H9 (cell line): ENCODE measurements at regions not wholly inside any gene's neighbourhood (a gene's known extent, or its start where the extent isn't known, plus 50 kb on each side); places are given as distances from the start of the nearest gene placed in this dataset.

Experiments
- DNase-seq: peaks from one replicate; pipeline ENCODE4 v3.0.0-alpha.2; 2017
- H2AFZ ChIP-seq: one replicate; pipeline ENCODE4 v1.6.1; 2013; ENCODE audit warnings: mild to moderate bottlenecking, low read length, control low read depth, moderate library complexity
- H2AK5ac ChIP-seq: 2 replicates; pipeline ENCODE4 v1.6.1; 2013; ENCODE audit warnings: low read length, control low read depth, mixed read lengths; ENCODE audit not compliant: insufficient read length
- H2BK120ac ChIP-seq: one replicate; pipeline ENCODE4 v1.6.1; 2013; ENCODE audit warnings: low read depth, mild to moderate bottlenecking, low read length, control low read depth, inconsistent platforms; ENCODE audit not compliant: poor library complexity, severe bottlenecking
- H2BK12ac ChIP-seq: 2 replicates; pipeline ENCODE4 v1.6.1; 2013; ENCODE audit warnings: low read length, control low read depth, mixed read lengths, low read depth; ENCODE audit not compliant: insufficient read length
- H2BK15ac ChIP-seq: 2 replicates; pipeline ENCODE4 v1.6.1; 2013; ENCODE audit warnings: low read depth, low read length, control low read depth
- H2BK20ac ChIP-seq: one replicate; pipeline ENCODE4 v1.6.1; 2013; ENCODE audit warnings: low read depth, mild to moderate bottlenecking, low read length, control low read depth, inconsistent platforms; ENCODE audit not compliant: poor library complexity, severe bottlenecking
- H2BK5ac ChIP-seq: 2 replicates; pipeline ENCODE4 v1.6.1; 2013; ENCODE audit warnings: low read length, control low read depth, mixed read lengths; ENCODE audit not compliant: insufficient read length
- H3K14ac ChIP-seq: 2 replicates; pipeline ENCODE4 v1.6.1; 2013; ENCODE audit warnings: low read length, control low read depth; ENCODE audit not compliant: insufficient read depth
- H3K18ac ChIP-seq: 2 replicates; pipeline ENCODE4 v1.6.1; 2013; ENCODE audit warnings: low read depth, mild to moderate bottlenecking, mixed read lengths, low read length, control low read depth; ENCODE audit not compliant: insufficient read length
- H3K23ac ChIP-seq: 2 replicates; pipeline ENCODE4 v1.6.1; 2013; ENCODE audit warnings: low read length, control low read depth, mixed read lengths, low read depth; ENCODE audit not compliant: insufficient read length
- H3K23me2 ChIP-seq: 2 replicates; pipeline ENCODE4 v1.6.1; 2013; ENCODE audit warnings: low read depth, mild to moderate bottlenecking, mixed read lengths, low read length, control low read depth; ENCODE audit not compliant: insufficient read length, poor library complexity, severe bottlenecking
- H3K27ac ChIP-seq: 2 replicates; pipeline ENCODE4 v1.5.1; 2013; ENCODE audit warnings: low read length, control low read depth, mixed read lengths, low read depth; ENCODE audit not compliant: insufficient read length
- H3K27me3 ChIP-seq: 2 replicates; pipeline ENCODE4 v1.6.1; 2013; ENCODE audit warnings: low read length, control low read depth, inconsistent platforms; ENCODE audit not compliant: insufficient read depth
- H3K4ac ChIP-seq: 2 replicates; pipeline ENCODE4 v1.6.1; 2013; ENCODE audit warnings: low read depth, mild to moderate bottlenecking, control low read depth, inconsistent platforms, low read length, moderate library complexity
- H3K4me1 ChIP-seq: 2 replicates; pipeline ENCODE4 v1.6.1; 2013; ENCODE audit warnings: low read length, control low read depth, inconsistent platforms; ENCODE audit not compliant: insufficient read depth
- H3K4me2 ChIP-seq: 2 replicates; pipeline ENCODE4 v1.6.1; 2013; ENCODE audit warnings: low read length, control low read depth, mixed read lengths; ENCODE audit not compliant: insufficient read length, insufficient read depth
- H3K56ac ChIP-seq: 2 replicates; pipeline ENCODE4 v1.6.1; 2013; ENCODE audit warnings: low read depth, mild to moderate bottlenecking, mixed read lengths, low read length, control low read depth; ENCODE audit not compliant: insufficient read length
- H3K79me1 ChIP-seq: 2 replicates; pipeline ENCODE4 v1.6.1; 2013; ENCODE audit warnings: low read depth, mild to moderate bottlenecking, moderate library complexity, low read length, control low read depth, inconsistent platforms; ENCODE audit not compliant: insufficient read depth, poor library complexity, severe bottlenecking
- H3K79me2 ChIP-seq: 2 replicates; pipeline ENCODE4 v1.6.1; 2013; ENCODE audit warnings: low read length, control low read depth, inconsistent platforms; ENCODE audit not compliant: insufficient read depth
- H3K9ac ChIP-seq: 2 replicates; pipeline ENCODE4 v1.6.1; 2013; ENCODE audit warnings: low read length, control low read depth, mixed read lengths; ENCODE audit not compliant: insufficient read length; ENCODE audit errors: extremely low read depth
- H3K9me3 ChIP-seq: one replicate; pipeline ENCODE4 v1.6.1; 2013; ENCODE audit warnings: low read depth, low read length, inconsistent platforms; ENCODE audit not compliant: control insufficient read depth
- H3T11ph ChIP-seq: one replicate; pipeline ENCODE4 v1.6.1; 2013; ENCODE audit warnings: mild to moderate bottlenecking, low read length, control low read depth, inconsistent platforms
- H4K20me1 ChIP-seq: one replicate; pipeline ENCODE4 v1.6.1; 2013; ENCODE audit not compliant: control insufficient read depth, insufficient read length, insufficient read depth
- H4K5ac ChIP-seq: 2 replicates; pipeline ENCODE4 v1.6.1; 2013; ENCODE audit warnings: low read depth, mild to moderate bottlenecking, mixed read lengths, low read length, control low read depth; ENCODE audit not compliant: insufficient read length
- H4K8ac ChIP-seq: replicated peaks from 2 replicates; pipeline ENCODE4 v1.6.1; 2013; ENCODE audit warnings: low read length, control low read depth, mixed read lengths, low read depth; ENCODE audit not compliant: insufficient read length
- H4K91ac ChIP-seq: 2 replicates; pipeline ENCODE4 v1.6.1; 2013; ENCODE audit warnings: low read depth, mild to moderate bottlenecking, moderate library complexity, mixed read lengths, low read length, control low read depth; ENCODE audit not compliant: insufficient read length
- H3K27ac Mint-ChIP-seq, 3 experiments: 2 replicates in 2 of 3; 3 replicates in 1 of 3; pipeline ENCODE4 v1.8.0; 2020 to 2021; ENCODE audit warnings: mixed read lengths in 3 of 3, mild to moderate bottlenecking in 1 of 3, moderate library complexity in 1 of 3
- H3K27me3 Mint-ChIP-seq: 2 replicates; pipeline ENCODE4 v1.8.0; 2021; ENCODE audit warnings: low read depth, mild to moderate bottlenecking, moderate library complexity, mixed read lengths
- H3K36me3 Mint-ChIP-seq, 3 experiments: 2 replicates in 2 of 3; 3 replicates in 1 of 3; pipeline ENCODE4 v1.8.0; 2020 to 2021; ENCODE audit warnings: low read depth in 3 of 3, mixed read lengths in 3 of 3; ENCODE audit not compliant: insufficient read depth in 1 of 3
- H3K4me1 Mint-ChIP-seq, 2 experiments: 2 replicates each; pipeline ENCODE4 v1.8.0; 2020; ENCODE audit warnings: mixed read lengths in 2 of 2
- H3K4me3 Mint-ChIP-seq, 2 experiments: 2 replicates in 1 of 2; 3 replicates in 1 of 2; pipeline ENCODE4 v1.8.0; 2020 to 2021; ENCODE audit warnings: mild to moderate bottlenecking in 2 of 2, mixed read lengths in 2 of 2, moderate library complexity in 1 of 2
- H3K9me3 Mint-ChIP-seq, 2 experiments: 2 replicates in 1 of 2; 3 replicates in 1 of 2; pipeline ENCODE4 v1.8.0; 2020; ENCODE audit warnings: mild to moderate bottlenecking in 2 of 2, mixed read lengths in 2 of 2, moderate library complexity in 1 of 2
- CTCF ChIP-seq: fragments of 200-600 bp; sonication (generic); conservative IDR thresholded peaks from 3 replicates; pipeline ENCODE4 v1.8.0; 2021; ENCODE audit warnings: antibody characterized with exemption, mild to moderate bottlenecking
- whole genome bisulfite sequencing: extraction: QIAGEN DNeasy Blood & Tissue Kit; methylation state at CpG from one replicate; pipeline ENCODE4 v1.1.7; 2013; ENCODE audit warnings: missing lambda C conversion rate, low lambda C conversion rate, mixed read lengths; ENCODE audit not compliant: insufficient read length; ENCODE audit errors: extremely low coverage; 5-methylcytosine and 5-hydroxymethylcytosine counted together

- H3K27me3 Mint-ChIP-seq = no peaks in the 10 kb centered on the region
- H3K4me3 Mint-ChIP-seq = no peak overlapping the region
- H3K9me3 Mint-ChIP-seq = peaks cover 8 to 19% of the 10 kb centered on the region in 2 experiments
- Histone ChIP-seq H3K18ac (no peak overlapping the region), H3K27ac (no peak overlapping the region), H4K20me1 (no peaks in the 10 kb centered on the region), H3K23me2 (no peaks in the 10 kb centered on the region), H3K4me1 (no peaks in the 10 kb centered on the region), H2BK15ac (no peak overlapping the region), H4K8ac (no peak overlapping the region), H3K9me3 (no peaks in the 10 kb centered on the region), H3K56ac (no peak overlapping the region), H4K5ac (no peak overlapping the region), H3K9ac (no peak overlapping the region), H3K79me2 (no peaks in the 10 kb centered on the region), H2BK5ac (no peak overlapping the region), H3K23ac (no peak overlapping the region), H2BK20ac (no peak overlapping the region), H3K79me1 (no peaks in the 10 kb centered on the region), H2BK120ac (no peak overlapping the region), H2BK12ac (no peak overlapping the region), H4K91ac (no peak overlapping the region), H3K27me3 (no peaks in the 10 kb centered on the region), H3K14ac (no peak overlapping the region; the same call in 1 of the 2 replicates), H3K4ac (no peak overlapping the region), H2AFZ (no peak overlapping the region), H3T11ph (no peak overlapping the region), H3K4me2 (no peak overlapping the region), H2AK5ac (no peak overlapping the region)
- H3K4me1 Mint-ChIP-seq = 0 out of 4 replicates have a peak, but pooled peaks cover 0 to 3% of the 10 kb centered on the region in 2 experiments
- WGBS = no CpG with 5 or more reads among the region's 6 CpGs
- no peak overlapping the region; a peak in 1 of 7 replicates for H3K27ac Mint-ChIP-seq
- DNase-seq = peak; percentile 42
- H3K36me3 Mint-ChIP-seq = peaks cover 5 to 23% (median 14%) of the 10 kb centered on the region in 3 experiments; a peak in 6 of 7 replicates
- no peak for TF ChIP-seq CTCF
Observed at GRCh38 chr4:45172636-45173035, 446.3 kb upstream of the GNPDA2 start.
